GM23248 (cell line): ENCODE measurements at regions not wholly inside any gene's neighbourhood (a gene's known extent, or its start where the extent isn't known, plus 50 kb on each side); places are given as distances from the start of the nearest gene placed in this dataset.

Source experiments
- DNase-seq: peaks from one replicate; pipeline ENCODE4 v3.0.0-alpha.2; 2015
- H2AFZ ChIP-seq: fragments of 200-600 bp; sonication (generic); 2 replicates; pipeline ENCODE4 v1.6.1; 2016; ENCODE audit warnings: antibody characterized with exemption
- H3F3A ChIP-seq: fragments of 200-600 bp; sonication (generic); 2 replicates; pipeline ENCODE4 v1.6.1; 2016; ENCODE audit warnings: mild to moderate bottlenecking, antibody characterized with exemption, mixed run types; ENCODE audit not compliant: insufficient read depth
- H3K27ac ChIP-seq: fragments of 200-600 bp; sonication (generic); 2 replicates; pipeline ENCODE4 v1.5.1; 2016; ENCODE audit warnings: mild to moderate bottlenecking
- H3K27me3 ChIP-seq: fragments of 200-600 bp; sonication (generic); replicated peaks from 2 replicates; pipeline ENCODE4 v1.6.1; 2016; ENCODE audit warnings: mild to moderate bottlenecking; ENCODE audit not compliant: insufficient read depth
- H3K36me3 ChIP-seq: fragments of 200-600 bp; sonication (generic); 2 replicates; pipeline ENCODE4 v1.6.1; 2016; ENCODE audit warnings: low read depth, mild to moderate bottlenecking
- H3K4me1 ChIP-seq: fragments of 200-600 bp; sonication (generic); 2 replicates; pipeline ENCODE4 v1.6.1; 2016; ENCODE audit warnings: mild to moderate bottlenecking; ENCODE audit not compliant: insufficient read depth
- H3K4me2 ChIP-seq: fragments of 200-600 bp; sonication (generic); one replicate; pipeline ENCODE4 v1.6.1; 2016; ENCODE audit warnings: mild to moderate bottlenecking; ENCODE audit not compliant: unreplicated experiment
- H3K4me3 ChIP-seq: fragments of 200-600 bp; sonication (generic); 2 replicates; pipeline ENCODE4 v1.5.1; 2016; ENCODE audit warnings: mild to moderate bottlenecking
- H3K79me2 ChIP-seq: fragments of 200-600 bp; sonication (generic); 2 replicates; pipeline ENCODE4 v1.6.1; 2016; ENCODE audit warnings: mild to moderate bottlenecking; ENCODE audit not compliant: insufficient read depth
- H3K9ac ChIP-seq: fragments of 200-600 bp; sonication (generic); 2 replicates; pipeline ENCODE4 v1.6.1; 2016; ENCODE audit warnings: mild to moderate bottlenecking
- H3K9me2 ChIP-seq: fragments of 200-600 bp; sonication (generic); 2 replicates; pipeline ENCODE4 v1.6.1; 2016; ENCODE audit warnings: mixed run types, mild to moderate bottlenecking, moderate library complexity; ENCODE audit not compliant: insufficient read depth
- H3K9me3 ChIP-seq: fragments of 200-600 bp; sonication (generic); one replicate; pipeline ENCODE4 v1.6.1; 2017; ENCODE audit warnings: low read depth
- H4K20me1 ChIP-seq: fragments of 200-600 bp; sonication (generic); 2 replicates; pipeline ENCODE4 v1.6.0; 2016; ENCODE audit not compliant: insufficient read depth
- EZH2 ChIP-seq: fragments of 200-600 bp; sonication (generic); IDR thresholded peaks from 2 replicates; pipeline ENCODE4 v1.6.1; 2018; ENCODE audit warnings: antibody characterized with exemption, mild to moderate bottlenecking; ENCODE audit not compliant: insufficient read depth, poor library complexity, severe bottlenecking
- EZH2phosphoT487 ChIP-seq: fragments of 200-600 bp; sonication (generic); IDR thresholded peaks from 2 replicates; pipeline ENCODE4 v1.6.1; 2018; ENCODE audit warnings: antibody characterized with exemption, moderate library complexity, mild to moderate bottlenecking, low read depth; ENCODE audit not compliant: insufficient read depth
- WGBS, 2 experiments: methylation state at CpG; one replicate each; pipeline ENCODE4 v1.1.6; 2015 to 2017; ENCODE audit warnings: low lambda C conversion rate in 2 of 2, low coverage in 1 of 2; ENCODE audit errors: missing lambda C conversion rate in 2 of 2; 5-methylcytosine and 5-hydroxymethylcytosine counted together
- in situ Hi-C: fragments of 300-500 bp; cut with MboI; formaldehyde crosslinking; loops from 2 replicates; pipeline ENCODE4 v1.15.0; 2020

- Histone ChIP-seq H3K27me3 (no peaks in the 10 kb centered on the region), H3K4me1 (peaks cover 10% of the 10 kb centered on the region), H3K4me2 (no peak overlapping the region), H3K9me3 (no peaks in the 10 kb centered on the region), H3F3A (no peaks in the 10 kb centered on the region), H4K20me1 (no peaks in the 10 kb centered on the region), H3K27ac (no peak overlapping the region), H3K9ac (no peak overlapping the region), H3K36me3 (no peaks in the 10 kb centered on the region), H3K9me2 (no peaks in the 10 kb centered on the region), H3K79me2 (no peaks in the 10 kb centered on the region), H3K4me3 (no peak overlapping the region), H2AFZ (no peak overlapping the region)
- in situ Hi-C loops = loop anchor here (25.0 kb wide), 3 partner anchors 262 to 987 kb away; partner anchors contain the start of gene SPRY1
- WGBS, 2 experiments = 97 to 100% methylated on average over 1 of the region's 1 CpG
- no peak for DNase-seq
- TF ChIP-seq EZH2 = no peak
- no peak for TF ChIP-seq EZH2phosphoT487
These were observed 203.1 kb upstream of the NUDT6 start for GRCh38 chr4:123125477-123125876.

GRCh38 chr4:123127218-123127617, 204.8 kb upstream of the NUDT6 start:
- Histone ChIP-seq H2AFZ (no peak overlapping the region), H3K27me3 (no peaks in the 10 kb centered on the region), H3K27ac (no peak overlapping the region), H3K4me1 (peaks cover 10% of the 10 kb centered on the region), H3K9ac (no peak overlapping the region), H3K36me3 (no peaks in the 10 kb centered on the region), H3K4me2 (no peak overlapping the region), H3K79me2 (no peaks in the 10 kb centered on the region), H3K9me3 (no peaks in the 10 kb centered on the region), H3K4me3 (no peak overlapping the region), H4K20me1 (no peaks in the 10 kb centered on the region), H3K9me2 (no peaks in the 10 kb centered on the region), H3F3A (no peaks in the 10 kb centered on the region)
- TF ChIP-seq EZH2 (no peak), EZH2phosphoT487 (no peak)
- DNase-seq = peak; percentile 48
- 22 to 27% methylated on average over 1 of the region's 1 CpG for WGBS, 2 experiments
- in situ Hi-C loops = loop anchor here (25.0 kb wide), 3 partner anchors 260 to 985 kb away; partner anchors contain the start of gene SPRY1

DNA sequence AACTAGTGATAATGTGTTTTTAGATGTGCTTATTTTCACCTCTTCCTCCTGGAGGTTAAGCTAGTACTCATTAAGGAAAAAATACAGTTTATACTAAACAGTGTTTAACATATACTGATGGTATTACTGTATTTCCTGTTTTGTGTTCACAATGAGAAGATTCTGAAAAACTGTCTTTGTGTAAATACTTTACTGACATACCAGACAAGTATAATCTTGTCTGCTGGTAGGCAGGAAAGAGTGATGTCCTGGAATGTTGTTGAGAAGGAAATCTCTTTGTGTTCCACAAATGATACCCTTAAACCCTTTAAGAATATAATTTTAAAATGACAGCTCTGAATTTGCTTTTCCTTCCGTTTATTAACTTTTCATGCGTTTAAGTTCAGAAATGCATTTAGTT, 205.5 kb upstream of the NUDT6 start:
- no peak for TF ChIP-seq EZH2
- TF ChIP-seq EZH2phosphoT487 = no peak
- no peak for DNase-seq
- no peak overlapping the region for H3K4me3 ChIP-seq
- H4K20me1 ChIP-seq = no peaks in the 10 kb centered on the region
- H3K9me3 ChIP-seq = no peaks in the 10 kb centered on the region
- H3K4me2 ChIP-seq = peak overlapping the region; percentile 31
- H2AFZ ChIP-seq = peak overlapping the region; percentile 20; the same call in 1 of the 2 replicates
- in situ Hi-C loops = loop anchor here (25.0 kb wide), 3 partner anchors 259 to 984 kb away; partner anchors contain the start of gene SPRY1
- no peaks in the 10 kb centered on the region for H3K9me2 ChIP-seq
- H3F3A ChIP-seq = no peaks in the 10 kb centered on the region
- peak overlapping the region; percentile 11; the same call in 1 of the 2 replicates for H3K9ac ChIP-seq
- WGBS, 2 experiments = 69 to 74% methylated on average over 2 of the region's 2 CpGs
- H3K36me3 ChIP-seq = no peaks in the 10 kb centered on the region
- H3K4me1 ChIP-seq = peaks cover 10% of the 10 kb centered on the region
- H3K27me3 ChIP-seq = no peaks in the 10 kb centered on the region
- no peaks in the 10 kb centered on the region for H3K79me2 ChIP-seq
- no peak overlapping the region for H3K27ac ChIP-seq

- Histone ChIP-seq H2AFZ (no peak overlapping the region), H3K27me3 (no peaks in the 10 kb centered on the region), H3K4me3 (no peak overlapping the region), H3K79me2 (no peaks in the 10 kb centered on the region), H3K9me2 (no peaks in the 10 kb centered on the region), H3K27ac (no peak overlapping the region), H3F3A (no peaks in the 10 kb centered on the region), H3K4me1 (no peaks in the 10 kb centered on the region), H4K20me1 (no peaks in the 10 kb centered on the region), H3K9me3 (no peaks in the 10 kb centered on the region), H3K4me2 (no peak overlapping the region), H3K9ac (no peak overlapping the region), H3K36me3 (no peaks in the 10 kb centered on the region)
- in situ Hi-C loops = loop anchor here (25.0 kb wide), 3 partner anchors 254 to 979 kb away; partner anchors contain the start of gene SPRY1
- WGBS, 2 experiments = 71 to 80% methylated on average over 4 of the region's 4 CpGs
- TF ChIP-seq EZH2 (no peak), EZH2phosphoT487 (no peak)
- DNase-seq = no peak
These were observed 211.1 kb upstream of the NUDT6 start for GRCh38 chr4:123133397-123134050.

DNA sequence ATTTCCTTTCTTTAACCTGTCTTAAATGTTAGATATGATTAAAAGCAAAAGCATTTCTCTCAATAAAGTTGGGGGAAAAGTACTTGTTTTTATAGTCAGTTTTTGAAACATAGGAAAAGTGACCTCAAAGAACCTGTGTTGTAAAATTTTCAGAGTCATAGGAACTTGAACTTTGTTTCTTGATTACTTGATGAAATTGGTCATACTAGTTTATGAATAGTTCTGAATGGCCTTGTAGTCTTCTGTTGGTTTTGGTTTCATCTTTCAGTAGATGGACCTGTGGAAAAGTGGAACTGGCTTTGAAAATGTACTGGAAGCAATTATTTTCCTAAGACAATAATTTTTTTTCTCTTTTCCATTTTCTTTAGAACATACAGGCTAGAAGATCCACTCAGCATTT, 222.2 kb upstream of the NUDT6 start:
- Histone ChIP-seq H3K9me2 (no peaks in the 10 kb centered on the region), H2AFZ (no peak overlapping the region), H3K27ac (no peak overlapping the region), H3K9ac (no peak overlapping the region), H3K4me3 (no peak overlapping the region), H3K4me2 (no peak overlapping the region), H3K27me3 (no peaks in the 10 kb centered on the region), H3K36me3 (no peaks in the 10 kb centered on the region), H4K20me1 (no peaks in the 10 kb centered on the region), H3K4me1 (no peaks in the 10 kb centered on the region), H3F3A (no peaks in the 10 kb centered on the region), H3K79me2 (no peaks in the 10 kb centered on the region), H3K9me3 (no peaks in the 10 kb centered on the region)
- TF ChIP-seq EZH2 (no peak), EZH2phosphoT487 (no peak)
- in situ Hi-C loops = loop anchor here (25.0 kb wide), 3 partner anchors 243 to 968 kb away; partner anchors contain the start of gene SPRY1
- DNase-seq = no peak
